HG03196 (cell line): ENCODE measurements at regions not wholly inside any gene's neighbourhood (a gene's known extent, or its start where the extent isn't known, plus 50 kb on each side); places are given as distances from the start of the nearest gene placed in this dataset.

ENCODE experiments used
- ATAC-seq: cut with Tn5 transposase; IDR thresholded peaks from one replicate; pipeline ENCODE4 v1.9.1; 2021; ENCODE audit not compliant: unreplicated experiment

DNA sequence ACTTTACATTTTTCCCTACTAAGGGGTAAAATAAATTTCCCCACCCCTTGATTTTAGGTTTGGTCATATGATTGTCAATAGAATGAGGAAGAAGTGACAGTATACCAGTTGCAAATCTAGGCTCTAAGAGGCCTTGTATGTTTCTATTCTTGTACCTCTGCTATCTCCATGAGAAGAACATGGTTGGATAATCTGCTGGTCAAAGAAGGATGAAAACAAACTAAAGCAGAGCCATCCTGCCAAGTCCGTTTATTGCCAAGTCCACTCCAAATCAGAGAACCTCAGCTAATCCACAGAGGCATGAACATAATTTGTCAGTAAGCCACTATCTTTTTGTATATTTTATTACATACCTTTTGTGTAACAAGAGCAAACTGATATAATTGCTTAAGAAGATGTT lies 98.0 kb downstream of the CRPPA start:
- ATAC-seq, result no peak

- no peak for ATAC-seq
Measured at GRCh38 chr7:16320099-16320660, 101.2 kb downstream of the CRPPA start.

GRCh38 chr7:16318989-16319915 lies 102.1 kb downstream of the CRPPA start:
- ATAC-seq, result no peak

- ATAC-seq, result no peak
Measured at GRCh38 chr7:16318463-16318862, 102.9 kb downstream of the CRPPA start.

GRCh38 chr7:16317406-16317805 lies 103.9 kb downstream of the CRPPA start:
- ATAC-seq, result no peak

DNA sequence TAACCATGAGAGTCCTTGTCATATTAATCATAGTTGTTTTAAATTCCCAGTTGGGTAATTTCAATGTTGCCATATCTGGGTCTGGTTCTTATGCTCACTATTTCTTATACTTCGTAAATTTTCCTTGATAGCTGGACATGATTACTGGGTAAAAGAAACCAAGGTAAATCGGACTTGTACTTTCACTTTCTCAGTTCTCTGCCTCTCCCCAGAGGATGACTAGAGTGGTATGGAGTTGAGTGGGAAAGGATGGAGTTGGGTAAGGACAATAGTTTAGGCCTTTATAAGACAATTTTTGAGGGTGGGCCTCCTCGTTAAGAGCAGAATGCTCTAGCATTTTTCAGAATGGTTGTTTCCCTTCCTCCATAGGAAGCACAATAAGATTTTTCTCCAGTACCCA lies 106.1 kb downstream of the CRPPA start:
- ATAC-seq, result no peak

GRCh38 chr7:16309129-16309528 lies 112.2 kb downstream of the CRPPA start:
- no peak for ATAC-seq

DNA sequence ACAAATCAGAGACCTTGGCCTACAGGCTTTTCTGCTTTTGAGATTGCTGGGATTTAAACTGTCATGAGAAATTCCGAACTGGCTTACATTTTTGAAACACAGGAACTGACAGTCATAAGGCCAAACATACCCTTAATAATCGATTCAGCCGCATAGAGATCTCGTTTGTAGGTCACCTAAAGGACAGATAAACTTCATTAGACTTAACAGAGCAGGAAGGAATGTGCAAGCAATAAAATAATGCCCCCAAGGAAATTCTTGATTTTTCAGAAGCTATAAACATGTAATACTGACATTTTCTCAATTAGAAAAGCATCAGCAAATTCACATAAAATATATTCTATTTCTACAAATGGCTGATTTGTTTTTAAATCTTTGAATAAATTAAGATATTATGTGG lies 120.0 kb downstream of the CRPPA start:
- no peak for ATAC-seq

DNA sequence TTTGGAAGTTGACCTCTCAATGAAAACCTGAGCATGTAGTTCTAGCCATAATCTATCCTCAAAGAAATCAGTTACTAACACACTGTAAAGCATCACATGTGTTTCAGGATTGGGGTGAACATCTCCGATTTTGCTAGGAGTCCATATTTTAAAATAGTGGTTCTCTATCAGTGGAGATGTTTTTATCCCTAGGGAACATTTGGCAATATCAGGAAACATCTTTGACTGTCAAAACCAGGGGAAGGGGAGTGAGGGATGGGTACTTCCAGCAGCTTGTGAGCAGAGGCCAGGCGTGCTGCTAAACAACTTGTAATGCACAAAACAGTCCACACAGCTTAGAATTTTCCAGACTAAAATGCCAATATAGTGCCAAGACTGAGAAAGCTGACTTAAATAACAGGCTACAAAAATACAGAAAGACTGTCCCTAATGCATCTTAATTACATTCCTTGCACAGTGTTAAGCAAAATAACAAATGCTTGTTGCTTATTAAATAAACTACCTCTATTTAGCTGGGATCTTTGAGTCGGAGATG lies 120.9 kb downstream of the CRPPA start:
- ATAC-seq, result no peak

DNA sequence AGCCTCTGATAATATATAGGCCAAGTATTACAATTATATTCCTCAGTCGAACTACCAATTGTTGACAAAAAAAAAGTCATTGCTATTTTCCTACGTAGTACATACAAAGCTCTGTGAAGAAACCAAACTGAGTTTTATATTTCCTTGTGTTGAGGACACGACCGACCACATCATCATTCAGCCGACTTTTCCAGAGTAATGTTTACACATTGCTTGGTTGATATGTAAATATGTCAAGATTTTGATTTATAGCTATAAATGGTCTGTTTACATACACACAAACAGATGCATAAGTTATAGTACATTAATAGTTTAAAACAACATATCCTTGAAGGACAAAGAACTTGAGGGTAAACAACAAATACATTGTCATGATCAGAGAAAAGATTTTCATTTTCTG lies 121.5 kb downstream of the CRPPA start:
- ATAC-seq, result no peak

- ATAC-seq, result no peak
Measured at GRCh38 chr7:16298221-16298620, 123.1 kb downstream of the CRPPA start.

GRCh38 chr7:16295558-16295957 lies 125.8 kb downstream of the CRPPA start:
- no peak for ATAC-seq

GRCh38 chr7:16293669-16294425 lies 127.5 kb downstream of the CRPPA start:
- ATAC-seq, result no peak

GRCh38 chr7:16284581-16284980 lies 136.8 kb downstream of the CRPPA start:
- ATAC-seq, result no peak

DNA sequence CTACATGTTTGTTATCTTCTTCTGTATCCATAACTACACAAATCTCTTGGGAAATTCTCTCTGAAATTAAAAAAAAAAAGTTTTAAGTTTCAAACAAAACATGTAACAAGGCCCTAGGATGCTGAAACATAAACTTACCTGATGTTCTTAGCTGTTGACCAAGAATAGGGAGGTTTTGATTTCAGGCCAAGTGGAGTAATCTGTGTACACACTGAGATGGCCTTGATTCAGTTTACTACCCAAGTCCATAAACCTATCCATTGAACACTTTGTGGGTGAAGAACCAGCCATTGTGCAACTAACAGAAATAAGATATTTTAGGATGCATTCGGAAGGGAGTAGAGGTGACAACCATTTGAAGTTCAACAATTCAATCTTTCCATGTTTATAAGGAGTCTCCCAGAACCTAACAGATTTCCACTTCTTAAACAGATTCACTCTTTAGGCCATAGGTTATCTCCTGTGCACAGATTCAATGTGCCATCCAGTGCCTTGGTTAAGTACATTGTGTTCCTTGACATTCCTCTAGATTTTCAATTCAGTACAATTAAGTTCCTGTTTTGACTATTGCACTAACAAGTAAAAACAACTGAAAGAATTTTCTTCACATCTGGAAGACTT lies 143.1 kb downstream of the CRPPA start:
- ATAC-seq, result no peak

DNA sequence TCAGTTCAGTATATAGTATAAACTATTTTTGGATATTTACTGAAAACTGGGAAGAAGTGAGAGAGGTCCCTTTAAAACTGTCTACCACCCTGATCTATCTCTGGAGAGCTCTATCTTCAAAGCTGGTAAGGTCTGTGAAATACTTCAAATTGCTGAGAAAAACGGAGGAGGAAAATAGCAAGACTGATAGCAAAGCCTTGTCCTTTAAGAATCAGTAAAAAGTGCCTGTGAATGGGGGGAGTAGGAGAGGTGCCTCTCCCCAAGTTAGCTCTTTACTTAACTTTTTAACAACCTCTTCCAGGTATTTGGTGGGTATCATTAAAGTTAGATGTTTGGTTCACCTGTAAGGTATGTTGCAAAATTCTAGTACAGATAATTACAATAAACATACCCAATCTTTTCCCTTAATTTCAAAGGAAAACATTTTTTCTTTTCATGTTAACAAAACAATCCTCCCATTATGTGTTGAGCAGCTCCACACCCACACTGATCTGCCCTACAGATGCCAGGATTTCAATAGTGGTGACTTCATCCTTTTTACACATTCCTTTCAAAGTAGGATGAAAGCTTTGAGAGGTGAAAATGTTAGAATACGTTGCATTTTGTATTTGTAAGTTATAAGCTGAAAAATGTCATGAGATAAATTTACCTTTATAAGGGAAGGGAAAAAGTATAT lies 149.2 kb downstream of the CRPPA start:
- ATAC-seq, result no peak

GRCh38 chr7:16271355-16271915 lies 149.9 kb downstream of the CRPPA start:
- ATAC-seq, result no peak

DNA sequence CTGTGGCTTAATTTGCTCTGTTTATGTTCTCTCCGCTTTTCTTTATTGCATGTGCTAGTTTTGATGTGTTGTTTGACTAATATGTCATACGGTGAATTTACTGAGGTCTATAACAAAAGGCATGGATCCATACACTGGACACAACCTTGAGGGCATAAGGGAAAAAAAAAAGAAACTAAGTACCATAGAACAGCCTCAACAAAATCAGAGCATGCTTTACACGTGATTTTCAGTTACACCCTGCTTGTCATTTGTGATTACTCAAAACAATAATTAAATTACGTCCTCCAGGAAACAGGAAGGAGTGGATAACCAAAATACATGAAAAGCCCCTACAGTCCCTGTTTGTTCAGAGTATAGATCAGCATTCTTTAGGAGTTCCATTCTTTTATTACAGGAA lies 150.5 kb downstream of the CRPPA start:
- no peak for ATAC-seq

GRCh38 chr7:16268821-16269768 lies 152.2 kb downstream of the CRPPA start:
- no peak for ATAC-seq
